GM08714 (cell line): ENCODE measurements at regions not wholly inside any gene's neighbourhood (a gene's known extent, or its start where the extent isn't known, plus 50 kb on each side); places are given as distances from the start of the nearest gene placed in this dataset.
"Not testable (repeated sequence)": the region's sequence is repeated elsewhere in the genome, so short reads cannot be mapped to it uniquely, and the experiment has no call there.

Source experiments
- H3K4me3 ChIP-seq: fragments of 200-500 bp; sonication (Bioruptor generic); 2 replicates; pipeline ENCODE4 v1.5.1; 2014; ENCODE audit warnings: mild to moderate bottlenecking, low read length, inconsistent platforms
- ZNF274 ChIP-seq: IDR thresholded peaks from 2 replicates; pipeline ENCODE4 v1.6.1; 2012; ENCODE audit warnings: mild to moderate bottlenecking, low read depth, low read length

DNA sequence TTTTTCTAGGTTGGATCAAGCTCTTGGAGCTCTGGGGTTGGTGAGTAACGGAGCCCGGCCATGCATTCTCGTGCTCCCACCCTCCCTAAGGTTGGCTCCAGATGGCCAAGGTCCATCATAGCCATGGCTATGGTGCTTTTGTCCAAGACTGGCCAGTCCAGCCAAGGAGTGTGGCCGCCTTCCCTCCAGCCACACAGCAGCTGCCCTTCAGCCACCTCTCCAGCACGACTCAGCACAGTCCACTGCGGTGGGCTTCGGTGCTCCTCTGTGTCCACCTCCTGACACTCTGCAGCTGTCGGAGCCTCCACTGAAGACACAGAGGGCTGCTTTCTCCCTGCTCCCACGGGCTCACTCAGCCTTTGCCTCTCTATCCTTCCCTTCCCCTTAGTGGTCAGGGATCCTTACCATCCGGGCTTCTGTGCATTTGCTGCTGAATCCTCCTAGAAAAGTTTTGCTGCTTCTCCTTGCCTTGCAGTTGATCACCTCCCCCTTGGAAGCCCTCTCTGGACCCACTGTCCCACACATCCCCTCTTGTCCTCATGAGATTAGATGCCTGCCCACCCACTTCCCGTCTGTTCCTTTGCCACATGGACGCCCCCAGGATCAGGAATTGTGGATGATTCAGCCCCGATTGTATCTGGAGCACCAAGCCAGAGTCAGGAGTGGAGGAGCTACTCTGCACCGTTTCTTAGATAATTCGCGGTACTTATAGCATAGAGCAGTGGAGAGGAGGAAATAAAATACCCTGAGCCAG is 177.1 kb upstream of the COPS8 start:
- no peak overlapping the region for H3K4me3 ChIP-seq
- no peak for TF ChIP-seq ZNF274

DNA sequence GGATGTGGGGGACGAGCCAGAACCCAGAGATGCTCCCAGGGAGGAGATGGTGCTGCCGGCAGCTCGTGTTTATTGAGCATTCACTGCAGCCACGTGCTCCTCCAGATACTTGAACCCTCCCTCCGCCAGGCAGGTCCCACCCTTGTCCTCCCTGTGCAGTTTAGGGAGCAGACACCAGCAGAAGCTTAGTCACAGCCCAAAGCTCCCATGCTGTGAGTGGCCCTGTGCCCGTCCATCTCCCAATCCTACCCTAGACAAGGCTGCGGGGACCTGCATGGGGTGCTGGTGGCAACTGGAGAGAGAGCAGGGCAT is 176.5 kb upstream of the COPS8 start:
- no peak overlapping the region for H3K4me3 ChIP-seq
- TF ChIP-seq ZNF274: no peak

DNA sequence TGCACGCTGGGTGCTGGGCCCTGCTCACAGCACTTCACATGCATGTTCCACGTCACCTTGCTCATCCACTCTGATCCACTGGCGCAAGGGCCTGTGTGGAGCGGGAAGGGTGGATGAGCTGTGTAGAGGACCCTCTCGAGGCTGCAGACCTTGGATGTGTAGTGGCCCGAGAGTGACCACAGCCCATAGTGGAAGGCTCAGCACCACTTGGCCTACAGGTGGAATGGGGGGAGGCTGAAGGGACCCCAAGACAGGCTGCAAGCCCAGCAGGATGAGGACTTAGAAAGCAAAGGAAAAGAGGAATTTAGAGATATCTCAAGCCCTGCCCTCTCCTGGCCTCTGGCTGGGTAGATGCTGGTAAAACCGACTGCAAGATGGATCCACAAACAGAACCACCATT is 175.9 kb upstream of the COPS8 start:
- TF ChIP-seq ZNF274: no peak
- H3K4me3 ChIP-seq: no peak overlapping the region

DNA sequence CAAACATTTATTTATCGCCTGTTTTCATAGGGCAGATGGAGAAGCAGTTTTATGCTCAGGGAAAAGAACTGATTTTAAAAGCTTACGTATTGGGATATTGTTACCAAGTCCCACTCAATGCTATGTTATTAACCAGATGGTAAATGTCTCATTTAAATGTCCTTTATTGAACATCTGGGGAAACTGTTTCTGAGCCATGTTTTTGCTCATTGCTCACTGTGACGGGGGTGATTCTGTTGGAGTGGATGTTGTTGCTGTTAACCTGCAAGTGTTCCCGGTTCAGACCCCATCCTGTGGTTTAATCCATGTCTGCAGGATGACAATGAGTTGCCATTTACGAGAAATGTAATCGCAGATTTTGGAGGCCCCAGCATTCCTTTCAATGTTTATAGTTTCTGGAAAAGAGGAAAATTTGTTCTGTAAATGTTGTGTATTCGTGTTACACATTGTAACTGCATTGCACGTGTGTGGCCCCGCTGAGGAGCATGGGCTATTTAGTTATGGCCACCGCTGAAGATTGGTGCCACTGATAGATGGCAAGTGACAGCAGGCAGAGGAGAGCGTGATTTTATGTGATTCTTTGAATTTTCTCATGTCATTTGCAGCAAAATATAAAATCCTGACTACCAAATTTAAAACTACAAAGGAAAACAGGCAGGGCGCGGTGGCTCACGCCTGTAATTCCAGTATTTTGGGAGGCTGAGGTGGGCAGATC is 174.8 kb upstream of the COPS8 start:
- H3K4me3 ChIP-seq: no peak overlapping the region
- no peak for TF ChIP-seq ZNF274

DNA sequence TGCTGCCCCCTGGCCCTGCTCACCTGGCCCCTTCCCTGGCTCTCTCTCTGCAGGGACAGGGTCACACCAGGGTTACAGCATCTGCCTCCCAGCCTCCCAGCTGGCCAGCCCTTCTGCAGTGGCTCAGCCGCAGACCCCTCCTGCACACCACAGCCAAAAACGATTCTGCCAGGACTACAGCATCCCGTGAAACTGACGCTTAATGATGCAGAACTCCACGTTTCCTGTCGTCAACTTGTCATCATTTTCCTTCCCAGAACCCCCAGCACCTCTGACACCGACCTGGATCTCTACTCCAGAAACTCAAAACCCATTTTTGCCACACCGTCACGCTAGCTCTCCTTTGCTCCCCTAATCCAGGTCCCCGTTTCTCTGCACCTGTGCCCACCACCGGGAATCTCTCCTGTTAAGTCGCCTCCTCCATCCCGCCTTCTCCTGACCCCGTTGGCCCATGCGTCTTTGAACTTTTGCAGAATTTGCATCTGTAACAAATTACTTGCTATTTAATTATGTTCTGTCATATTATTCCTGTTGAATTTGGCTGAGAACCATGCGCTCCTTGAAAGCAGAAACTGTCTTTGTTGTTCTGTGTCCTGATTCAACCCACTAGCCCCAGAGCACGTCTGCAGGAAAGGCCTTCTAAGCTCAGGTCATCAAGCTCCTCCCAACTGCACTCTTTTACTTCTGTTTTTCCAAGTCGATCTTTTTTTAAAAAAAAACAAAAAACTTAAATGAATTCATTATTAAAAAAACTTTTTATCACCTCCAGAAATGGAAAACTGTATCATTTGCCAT is 173.2 kb upstream of the COPS8 start:
- TF ChIP-seq ZNF274: no peak
- H3K4me3 ChIP-seq: no peak overlapping the region

DNA sequence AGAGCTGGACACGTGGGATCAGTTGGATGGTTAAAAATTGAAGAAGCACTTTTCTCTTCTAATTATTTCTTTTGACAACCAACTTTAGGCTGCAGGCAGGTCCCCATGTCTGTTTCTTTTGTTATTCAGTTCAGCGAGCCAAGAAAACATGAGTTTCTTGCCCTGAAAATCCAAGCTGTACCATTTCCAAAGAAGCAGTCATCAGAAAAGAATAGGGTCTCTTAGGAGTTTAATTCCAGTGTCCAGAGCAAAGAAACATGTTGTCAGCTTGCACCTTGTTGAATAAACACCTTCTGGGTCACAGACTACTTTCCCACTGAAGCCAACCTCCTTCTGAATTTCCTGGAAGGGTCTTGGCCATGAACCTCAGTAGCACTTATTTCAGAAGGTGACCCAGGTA is 170.5 kb upstream of the COPS8 start:
- no peak overlapping the region for H3K4me3 ChIP-seq
- TF ChIP-seq ZNF274: no peak

DNA sequence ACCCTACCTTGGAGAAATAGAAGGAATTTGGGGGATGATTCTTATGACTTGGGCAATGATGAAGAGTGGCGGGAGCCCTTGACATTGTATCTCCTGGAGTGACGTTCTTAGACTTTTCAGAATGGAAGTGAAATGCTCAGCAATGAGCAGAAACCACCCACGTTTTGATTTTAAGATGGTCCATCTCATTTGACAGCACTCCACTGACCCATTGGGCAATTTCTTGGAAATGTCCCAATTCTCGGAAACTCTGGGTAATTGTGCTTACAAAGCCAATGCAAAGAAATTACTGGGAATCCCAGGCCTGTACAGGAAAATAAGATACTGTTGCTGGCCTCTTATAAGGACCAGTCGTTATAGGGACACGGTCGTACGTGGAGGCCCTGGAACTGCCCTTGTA is 170.0 kb upstream of the COPS8 start:
- no peak overlapping the region for H3K4me3 ChIP-seq
- no peak for TF ChIP-seq ZNF274

DNA sequence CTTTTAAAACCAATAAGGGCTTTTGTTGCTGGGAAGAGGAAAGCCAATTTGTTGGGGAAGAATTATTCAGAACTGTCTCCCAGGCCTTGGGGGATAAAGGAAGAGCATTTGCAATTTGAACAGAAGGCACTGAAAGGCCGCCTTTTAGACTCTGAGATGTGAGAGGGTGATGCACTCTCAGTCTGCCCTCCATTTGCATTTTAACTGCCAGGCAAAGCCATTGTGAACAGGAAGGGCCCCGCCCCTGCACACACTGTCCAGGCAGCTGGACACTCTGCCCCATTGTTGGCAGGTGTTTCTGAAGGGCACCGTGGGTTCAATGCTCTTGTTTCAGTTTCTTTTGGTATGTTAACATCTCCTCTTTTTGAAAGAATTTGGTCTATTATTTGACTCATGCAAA is 169.5 kb upstream of the COPS8 start:
- no peak for TF ChIP-seq ZNF274
- no peak overlapping the region for H3K4me3 ChIP-seq

DNA sequence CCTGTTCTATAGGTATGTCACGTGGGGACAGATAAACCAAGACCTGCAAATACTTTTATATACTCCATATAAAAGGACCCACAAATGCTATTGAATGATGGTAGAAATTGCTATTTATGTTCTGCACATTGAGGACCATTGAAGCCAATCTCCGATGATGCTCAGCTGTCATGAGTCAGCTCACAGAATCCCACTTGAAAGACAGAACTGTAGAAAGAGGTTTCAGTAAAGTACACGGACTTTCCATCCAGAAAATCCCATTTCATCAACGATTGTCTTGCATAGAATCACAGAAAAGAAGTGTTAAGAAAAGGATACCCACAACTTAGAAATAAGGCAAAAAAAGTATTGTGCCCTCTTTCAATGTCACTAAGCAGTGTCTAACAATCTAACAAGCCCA is 169.0 kb upstream of the COPS8 start:
- no peak for TF ChIP-seq ZNF274

DNA sequence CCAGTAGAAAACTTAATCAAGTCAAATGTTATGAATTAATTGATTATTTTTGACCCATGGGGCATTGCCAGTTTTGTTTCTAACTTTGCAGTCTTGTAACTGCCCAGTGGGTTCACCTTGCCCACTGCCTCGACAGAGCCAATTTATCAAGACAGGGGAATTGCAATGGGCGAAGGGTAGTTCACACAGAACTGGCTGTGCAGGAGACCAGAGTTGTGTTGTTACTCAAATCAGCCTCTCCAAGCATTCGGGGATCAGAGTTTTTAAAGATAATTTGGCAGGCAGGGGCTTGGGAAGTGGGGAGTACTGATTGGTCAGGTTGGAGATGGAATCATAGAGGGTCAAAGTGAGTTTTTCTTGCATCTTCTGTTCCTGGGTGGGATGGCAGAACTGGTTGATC is 168.5 kb upstream of the COPS8 start:
- no peak for TF ChIP-seq ZNF274
- H3K4me3 ChIP-seq: no peak overlapping the region

More for the DNA sequence above, 169.0 kb upstream of the COPS8 start:
- H3K4me3 ChIP-seq: no peak overlapping the region

DNA sequence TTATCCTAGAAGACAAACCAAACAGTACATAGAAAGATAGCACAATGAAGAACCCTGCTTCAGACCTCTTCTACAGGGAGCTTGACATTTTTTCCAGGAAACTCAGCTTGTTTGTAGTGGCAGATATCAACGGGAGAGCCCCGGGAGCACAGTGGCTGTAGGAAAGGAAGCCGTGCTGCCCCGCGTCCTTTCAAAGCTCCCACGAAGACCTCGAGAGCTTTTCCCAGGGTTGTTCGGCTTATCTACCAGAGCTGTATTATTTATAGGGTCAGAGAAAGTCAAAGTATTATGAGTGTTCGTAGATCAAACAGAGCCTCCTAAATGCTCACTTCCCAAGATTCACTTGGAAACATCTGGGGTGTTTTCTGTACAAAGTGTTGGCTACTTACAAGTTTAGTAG is 167.1 kb upstream of the COPS8 start:
- no peak overlapping the region for H3K4me3 ChIP-seq
- TF ChIP-seq ZNF274: no peak

DNA sequence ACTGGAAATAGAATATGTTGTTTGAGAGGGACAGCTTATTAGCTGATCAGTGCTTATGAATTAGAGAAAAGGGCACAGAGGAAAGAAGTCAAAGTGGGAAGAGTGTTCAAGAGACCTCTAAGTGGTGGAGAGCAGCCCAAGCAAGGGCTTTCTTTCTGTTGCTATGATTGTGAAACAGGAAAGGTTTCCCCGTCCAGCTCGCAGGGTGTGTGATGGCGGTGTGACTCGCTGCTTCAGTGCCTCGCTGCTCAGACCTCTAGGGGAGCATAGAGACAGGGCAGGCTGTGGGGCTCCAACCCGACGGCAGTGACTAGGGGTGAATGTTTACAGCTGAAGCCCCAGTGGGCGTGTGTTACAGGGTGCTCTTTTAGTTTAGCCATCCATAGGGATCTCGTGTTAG is 166.5 kb upstream of the COPS8 start:
- no peak overlapping the region for H3K4me3 ChIP-seq
- TF ChIP-seq ZNF274: no peak

DNA sequence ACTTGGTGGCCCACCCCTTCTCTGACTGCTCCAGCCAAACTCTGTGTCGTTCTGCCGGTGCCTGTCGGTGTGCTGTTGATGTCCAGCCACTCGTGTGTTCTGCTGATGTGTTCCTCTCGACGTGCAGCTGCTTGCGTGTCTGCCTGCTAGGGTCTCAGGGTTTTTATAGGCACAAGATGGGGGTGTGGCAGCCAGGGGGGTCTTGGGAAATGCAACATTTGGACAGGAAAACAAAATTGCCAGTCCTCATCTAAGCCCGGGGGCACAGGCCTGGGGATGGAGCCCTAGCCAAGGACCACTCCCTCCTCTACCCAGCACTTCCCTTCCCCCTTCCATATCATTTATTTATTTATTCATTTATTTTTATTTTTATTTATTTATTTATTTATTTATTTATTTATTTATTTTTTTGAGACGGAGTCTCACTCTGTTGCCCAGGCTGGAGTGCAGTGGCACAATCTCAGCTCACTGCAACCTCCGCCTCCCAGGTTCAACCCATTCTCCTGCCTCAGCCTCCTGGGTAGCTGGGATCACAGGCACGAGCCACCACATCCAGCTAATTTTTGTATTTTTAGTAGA is 165.8 kb upstream of the COPS8 start:
- not testable (repeated sequence) for H3K4me3 ChIP-seq

DNA sequence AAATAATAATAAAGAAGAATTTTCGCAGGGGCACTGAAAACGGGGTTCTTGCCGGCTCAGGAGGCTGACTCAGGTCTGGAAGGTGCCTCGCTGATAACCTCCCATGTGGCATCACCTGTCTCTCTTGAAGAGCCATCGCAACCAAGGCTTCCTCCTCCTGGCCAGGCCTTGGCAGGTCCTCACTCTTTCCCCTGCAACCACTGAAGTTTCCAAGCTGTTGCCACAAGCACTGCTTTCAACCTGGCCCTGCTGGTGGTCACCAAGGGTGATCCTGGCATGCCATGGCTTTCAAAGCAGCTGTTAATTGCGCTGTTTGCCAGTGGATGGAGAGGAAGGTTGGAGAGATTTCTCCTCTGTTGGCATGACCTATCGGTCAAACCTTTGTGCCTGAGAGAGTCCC is 163.6 kb upstream of the COPS8 start:
- no peak overlapping the region for H3K4me3 ChIP-seq
- no peak for TF ChIP-seq ZNF274

DNA sequence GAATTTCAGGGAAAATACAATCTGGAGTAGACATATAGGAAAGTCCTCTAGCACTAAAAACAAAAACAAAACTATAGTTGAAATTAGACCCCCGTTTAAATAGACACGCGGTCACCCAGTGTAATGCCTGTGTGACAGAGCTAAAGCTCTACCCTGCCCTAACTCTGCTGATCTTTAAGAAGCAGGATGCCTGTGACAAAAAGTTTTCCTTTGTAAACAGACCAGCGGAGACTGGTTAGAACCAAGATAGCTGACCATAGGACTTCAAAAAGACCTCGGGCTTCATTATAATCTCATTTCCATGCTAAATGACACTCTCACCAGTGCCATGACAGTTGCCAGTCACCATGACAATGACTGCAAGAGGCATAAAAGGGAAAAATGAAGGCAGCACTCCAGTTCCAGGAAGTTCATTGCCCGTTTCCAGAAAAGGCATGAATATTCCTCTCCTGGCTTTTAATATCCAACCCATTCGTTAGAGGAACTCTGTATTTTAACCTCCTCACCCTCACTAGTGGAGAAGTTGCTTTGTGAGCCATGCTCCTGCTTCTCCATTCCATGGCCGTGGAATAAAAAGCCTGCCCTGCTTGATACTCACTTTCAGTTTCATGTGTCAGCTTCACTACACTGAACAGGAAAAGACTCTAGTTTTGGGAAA is 157.2 kb upstream of the COPS8 start:
- TF ChIP-seq ZNF274: no peak
- H3K4me3 ChIP-seq: peak overlapping the region; percentile 11; the same call in 1 of the 2 replicates
